ENCODE measurements at regions not wholly inside any gene's neighbourhood (a gene's known extent, or its start where the extent isn't known, plus 50 kb on each side); places are given as distances from the start of the nearest gene placed in this dataset.

- H3K27me3 ChIP-seq (ENCODE audit: control insufficient read depth in 3 of 3, insufficient read depth in 3 of 3, low read length in 3 of 3), result peaks cover 0 to 4% (median 0%) of the 10 kb centered on the region in 3 donors
- no peak overlapping the region for H3K4me3 ChIP-seq (ENCODE audit: low read depth in 1 of 3, low read length in 3 of 3)
- H3K27ac ChIP-seq (ENCODE audit: low read depth in 1 of 3, low read length in 2 of 3), result no peak overlapping the region
- H3K4me1 ChIP-seq (ENCODE audit: control insufficient read depth in 3 of 3, insufficient read depth in 2 of 3, low read depth in 1 of 3, low read length in 2 of 3), result peaks cover 0 to 5% (median 0%) of the 10 kb centered on the region in 3 donors
- no peaks in the 10 kb centered on the region for H3K36me3 ChIP-seq (ENCODE audit: control insufficient read depth in 3 of 3, insufficient read depth in 2 of 3, low read depth in 1 of 3, low read length in 3 of 3)
- no peaks in the 10 kb centered on the region for H3K9me3 ChIP-seq (ENCODE audit: control insufficient read depth in 2 of 2, insufficient read depth in 1 of 2, low read depth in 1 of 2, low read length in 1 of 2)
- no peak for FAIRE-seq
- DNase-seq, result no peak
- whole genome bisulfite sequencing, 3 donors, result 66 to 79% (median 74%) methylated on average over 2 of the region's 2 CpGs
Measured at GRCh38 chr2:37848451-37848850, 76.6 kb upstream of the RMDN2 start.

- H3K36me3 ChIP-seq (ENCODE audit: control insufficient read depth in 3 of 3, insufficient read depth in 2 of 3, low read depth in 1 of 3, low read length in 3 of 3), result no peaks in the 10 kb centered on the region
- no peak for FAIRE-seq
- WGBS, 3 donors, result 80 to 85% (median 82%) methylated on average over 2 of the region's 2 CpGs
Measured at GRCh38 chr2:37849911-37850310, 75.2 kb upstream of the RMDN2 start.

GRCh38 chr2:37851428-37851827 is 73.7 kb upstream of the RMDN2 start:
- Histone ChIP-seq H3K27me3 (ENCODE audit: control insufficient read depth in 3 of 3, insufficient read depth in 3 of 3, low read length in 3 of 3) (peaks cover 0 to 4% (median 0%) of the 10 kb centered on the region in 3 donors), H3K4me3 (ENCODE audit: low read depth in 1 of 3, low read length in 3 of 3) (no peak overlapping the region), H3K27ac (ENCODE audit: low read depth in 1 of 3, low read length in 2 of 3) (peak overlapping the region in 1 of 3 donors; percentile 46), H3K36me3 (ENCODE audit: control insufficient read depth in 3 of 3, insufficient read depth in 2 of 3, low read depth in 1 of 3, low read length in 3 of 3) (no peaks in the 10 kb centered on the region), H3K9me3 (ENCODE audit: control insufficient read depth in 2 of 2, insufficient read depth in 1 of 2, low read depth in 1 of 2, low read length in 1 of 2) (no peaks in the 10 kb centered on the region), H3K4me1 (ENCODE audit: control insufficient read depth in 3 of 3, insufficient read depth in 2 of 3, low read depth in 1 of 3, low read length in 2 of 3) (peaks cover 0 to 5% (median 0%) of the 10 kb centered on the region in 3 donors)
- FAIRE-seq (no peak), DNase-seq (no peak)
- 18 to 30% (median 25%) methylated on average over 4 of the region's 4 CpGs for WGBS, 3 donors

More at GRCh38 chr2:37849911-37850310, 75.2 kb upstream of the RMDN2 start:
- no peak for DNase-seq
- Histone ChIP-seq H3K4me3 (ENCODE audit: low read depth in 1 of 3, low read length in 3 of 3) (no peak overlapping the region), H3K27ac (ENCODE audit: low read depth in 1 of 3, low read length in 2 of 3) (no peak overlapping the region), H3K27me3 (ENCODE audit: control insufficient read depth in 3 of 3, insufficient read depth in 3 of 3, low read length in 3 of 3) (peaks cover 0 to 4% (median 0%) of the 10 kb centered on the region in 3 donors), H3K9me3 (ENCODE audit: control insufficient read depth in 2 of 2, insufficient read depth in 1 of 2, low read depth in 1 of 2, low read length in 1 of 2) (no peaks in the 10 kb centered on the region), H3K4me1 (ENCODE audit: control insufficient read depth in 3 of 3, insufficient read depth in 2 of 3, low read depth in 1 of 3, low read length in 2 of 3) (peaks cover 0 to 5% (median 0%) of the 10 kb centered on the region in 3 donors)

GRCh38 chr2:37851828-37852584 is 73.1 kb upstream of the RMDN2 start:
- peak overlapping the region in 1 of 3 donors; percentile 9 for H3K27ac ChIP-seq (ENCODE audit: low read depth in 1 of 3, low read length in 2 of 3)
- DNase-seq (no peak), FAIRE-seq (no peak)
- H3K27me3 ChIP-seq (ENCODE audit: control insufficient read depth in 3 of 3, insufficient read depth in 3 of 3, low read length in 3 of 3), result peaks cover 0 to 4% (median 0%) of the 10 kb centered on the region in 3 donors
- H3K9me3 ChIP-seq (ENCODE audit: control insufficient read depth in 2 of 2, insufficient read depth in 1 of 2, low read depth in 1 of 2, low read length in 1 of 2), result no peaks in the 10 kb centered on the region
- 51 to 71% (median 63%) methylated on average over 3 of the region's 3 CpGs for WGBS, 3 donors
- H3K36me3 ChIP-seq (ENCODE audit: control insufficient read depth in 3 of 3, insufficient read depth in 2 of 3, low read depth in 1 of 3, low read length in 3 of 3), result no peaks in the 10 kb centered on the region
- H3K4me1 ChIP-seq (ENCODE audit: control insufficient read depth in 3 of 3, insufficient read depth in 2 of 3, low read depth in 1 of 3, low read length in 2 of 3), result peaks cover 0 to 5% (median 0%) of the 10 kb centered on the region in 3 donors
- no peak overlapping the region for H3K4me3 ChIP-seq (ENCODE audit: low read depth in 1 of 3, low read length in 3 of 3)

GRCh38 chr2:37852585-37853014 is 72.5 kb upstream of the RMDN2 start:
- Histone ChIP-seq H3K36me3 (ENCODE audit: control insufficient read depth in 3 of 3, insufficient read depth in 2 of 3, low read depth in 1 of 3, low read length in 3 of 3) (no peaks in the 10 kb centered on the region), H3K4me1 (ENCODE audit: control insufficient read depth in 3 of 3, insufficient read depth in 2 of 3, low read depth in 1 of 3, low read length in 2 of 3) (peaks cover 0 to 5% (median 0%) of the 10 kb centered on the region in 3 donors), H3K4me3 (ENCODE audit: low read depth in 1 of 3, low read length in 3 of 3) (no peak overlapping the region), H3K27ac (ENCODE audit: low read depth in 1 of 3, low read length in 2 of 3) (peak overlapping the region in 1 of 3 donors; percentile 9), H3K9me3 (ENCODE audit: control insufficient read depth in 2 of 2, insufficient read depth in 1 of 2, low read depth in 1 of 2, low read length in 1 of 2) (no peaks in the 10 kb centered on the region), H3K27me3 (ENCODE audit: control insufficient read depth in 3 of 3, insufficient read depth in 3 of 3, low read length in 3 of 3) (peaks cover 0 to 3% (median 0%) of the 10 kb centered on the region in 3 donors)
- FAIRE-seq (no peak), DNase-seq (no peak)
- WGBS, 3 donors, result 93 to 100% (median 93%) methylated on average over 1 of the region's 1 CpG

GRCh38 chr2:37854676-37855282 is 70.3 kb upstream of the RMDN2 start:
- FAIRE-seq (no peak), DNase-seq (no peak)
- Histone ChIP-seq H3K36me3 (ENCODE audit: control insufficient read depth in 3 of 3, insufficient read depth in 2 of 3, low read depth in 1 of 3, low read length in 3 of 3) (no peaks in the 10 kb centered on the region), H3K4me1 (ENCODE audit: control insufficient read depth in 3 of 3, insufficient read depth in 2 of 3, low read depth in 1 of 3, low read length in 2 of 3) (peaks cover 0 to 5% (median 0%) of the 10 kb centered on the region in 3 donors), H3K4me3 (ENCODE audit: low read depth in 1 of 3, low read length in 3 of 3) (no peak overlapping the region), H3K9me3 (ENCODE audit: control insufficient read depth in 2 of 2, insufficient read depth in 1 of 2, low read depth in 1 of 2, low read length in 1 of 2) (peaks cover 0 to 9% of the 10 kb centered on the region in 2 donors), H3K27ac (ENCODE audit: low read depth in 1 of 3, low read length in 2 of 3) (peak overlapping the region in 1 of 3 donors; percentile 55), H3K27me3 (ENCODE audit: control insufficient read depth in 3 of 3, insufficient read depth in 3 of 3, low read length in 3 of 3) (no peaks in the 10 kb centered on the region)
- WGBS, 3 donors, result 88% methylated on average over 7 of the region's 7 CpGs

GRCh38 chr2:37855283-37856041 is 69.6 kb upstream of the RMDN2 start:
- no peaks in the 10 kb centered on the region for H3K27me3 ChIP-seq (ENCODE audit: control insufficient read depth in 3 of 3, insufficient read depth in 3 of 3, low read length in 3 of 3)
- H3K9me3 ChIP-seq (ENCODE audit: control insufficient read depth in 2 of 2, insufficient read depth in 1 of 2, low read depth in 1 of 2, low read length in 1 of 2), result peaks cover 0 to 9% of the 10 kb centered on the region in 2 donors
- no peak overlapping the region for H3K4me3 ChIP-seq (ENCODE audit: low read depth in 1 of 3, low read length in 3 of 3)
- no peaks in the 10 kb centered on the region for H3K36me3 ChIP-seq (ENCODE audit: control insufficient read depth in 3 of 3, insufficient read depth in 2 of 3, low read depth in 1 of 3, low read length in 3 of 3)
- DNase-seq (no peak), FAIRE-seq (no peak)
- 65 to 71% (median 65%) methylated on average over 13 of the region's 13 CpGs for WGBS, 3 donors
- peaks cover 0 to 5% (median 0%) of the 10 kb centered on the region in 3 donors for H3K4me1 ChIP-seq (ENCODE audit: control insufficient read depth in 3 of 3, insufficient read depth in 2 of 3, low read depth in 1 of 3, low read length in 2 of 3)
- H3K27ac ChIP-seq (ENCODE audit: low read depth in 1 of 3, low read length in 2 of 3), result peak overlapping the region in 1 of 3 donors; percentile 55

GRCh38 chr2:37856101-37856751 is 68.9 kb upstream of the RMDN2 start:
- Histone ChIP-seq H3K36me3 (ENCODE audit: control insufficient read depth in 3 of 3, insufficient read depth in 2 of 3, low read depth in 1 of 3, low read length in 3 of 3) (no peaks in the 10 kb centered on the region), H3K4me3 (ENCODE audit: low read depth in 1 of 3, low read length in 3 of 3) (no peak overlapping the region), H3K27me3 (ENCODE audit: control insufficient read depth in 3 of 3, insufficient read depth in 3 of 3, low read length in 3 of 3) (no peaks in the 10 kb centered on the region), H3K9me3 (ENCODE audit: control insufficient read depth in 2 of 2, insufficient read depth in 1 of 2, low read depth in 1 of 2, low read length in 1 of 2) (peaks cover 0 to 9% of the 10 kb centered on the region in 2 donors), H3K4me1 (ENCODE audit: control insufficient read depth in 3 of 3, insufficient read depth in 2 of 3, low read depth in 1 of 3, low read length in 2 of 3) (peaks cover 0 to 3% (median 0%) of the 10 kb centered on the region in 3 donors), H3K27ac (ENCODE audit: low read depth in 1 of 3, low read length in 2 of 3) (peak overlapping the region in 1 of 3 donors; percentile 55)
- FAIRE-seq (no peak), DNase-seq (no peak)
- WGBS, 3 donors, result 62 to 67% (median 64%) methylated on average over 7 of the region's 7 CpGs
